NCI-H2196 (cell line): ENCODE measurements at regions not wholly inside any gene's neighbourhood (a gene's known extent, or its start where the extent isn't known, plus 50 kb on each side); places are given as distances from the start of the nearest gene placed in this dataset.

Experiments used
- DNase-seq: peaks from one replicate; lab custom pipeline; 2025; ENCODE audit not compliant: unreplicated experiment; lab: John Stamatoyannopoulos, UW

- DNase-seq = no peak
Observed at GRCh38 chr1:87863317-87863716, 534.6 kb downstream of the LMO4 start.

- DNase-seq = no peak
Observed at GRCh38 chr1:87864676-87865075, 536.0 kb downstream of the LMO4 start.

- no peak for DNase-seq
Observed at GRCh38 chr1:87866416-87866815, 537.7 kb downstream of the LMO4 start.

- no peak for DNase-seq
Observed at GRCh38 chr1:87867626-87868025, 538.9 kb downstream of the LMO4 start.

- DNase-seq = no peak
Observed at GRCh38 chr1:87869567-87869966, 540.9 kb downstream of the LMO4 start.

GRCh38 chr1:87872189-87872588, 543.5 kb downstream of the LMO4 start:
- no peak for DNase-seq

- no peak for DNase-seq
Observed at GRCh38 chr1:87872692-87873091, 544.0 kb downstream of the LMO4 start.

- DNase-seq = no peak
Observed at GRCh38 chr1:87878873-87879272, 550.2 kb downstream of the LMO4 start.

GRCh38 chr1:87880098-87880760, 551.5 kb downstream of the LMO4 start:
- DNase-seq = no peak

- no peak for DNase-seq
Observed at GRCh38 chr1:87880764-87881163, 552.1 kb downstream of the LMO4 start.

GRCh38 chr1:87883906-87884305, 555.2 kb downstream of the LMO4 start:
- no peak for DNase-seq

- no peak for DNase-seq
Observed at GRCh38 chr1:87884581-87884980, 555.9 kb downstream of the LMO4 start.

GRCh38 chr1:87885278-87886025, 556.8 kb downstream of the LMO4 start:
- no peak for DNase-seq

GRCh38 chr1:87887100-87887499, 558.4 kb downstream of the LMO4 start:
- no peak for DNase-seq

- no peak for DNase-seq
Observed at GRCh38 chr1:87888446-87888845, 559.8 kb downstream of the LMO4 start.

- DNase-seq = no peak
Observed at GRCh38 chr1:87894062-87894461, 565.4 kb downstream of the LMO4 start.

- no peak for DNase-seq
Observed at GRCh38 chr1:87897481-87897880, 568.8 kb downstream of the LMO4 start.

GRCh38 chr1:87898431-87898830, 569.8 kb downstream of the LMO4 start:
- no peak for DNase-seq

- no peak for DNase-seq
Observed at GRCh38 chr1:87899017-87899416, 570.3 kb downstream of the LMO4 start.

- DNase-seq = no peak
Observed at GRCh38 chr1:87899746-87900145, 571.1 kb downstream of the LMO4 start.

- no peak for DNase-seq
Observed at GRCh38 chr1:87902830-87903229, 574.1 kb downstream of the LMO4 start.

- no peak for DNase-seq
Observed at GRCh38 chr1:87903242-87903641, 574.6 kb downstream of the LMO4 start.

GRCh38 chr1:87904651-87905050, 576.0 kb downstream of the LMO4 start:
- no peak for DNase-seq
